ENCODE measurements at regions not wholly inside any gene's neighbourhood (a gene's known extent, or its start where the extent isn't known, plus 50 kb on each side); places are given as distances from the start of the nearest gene placed in this dataset.

DNA sequence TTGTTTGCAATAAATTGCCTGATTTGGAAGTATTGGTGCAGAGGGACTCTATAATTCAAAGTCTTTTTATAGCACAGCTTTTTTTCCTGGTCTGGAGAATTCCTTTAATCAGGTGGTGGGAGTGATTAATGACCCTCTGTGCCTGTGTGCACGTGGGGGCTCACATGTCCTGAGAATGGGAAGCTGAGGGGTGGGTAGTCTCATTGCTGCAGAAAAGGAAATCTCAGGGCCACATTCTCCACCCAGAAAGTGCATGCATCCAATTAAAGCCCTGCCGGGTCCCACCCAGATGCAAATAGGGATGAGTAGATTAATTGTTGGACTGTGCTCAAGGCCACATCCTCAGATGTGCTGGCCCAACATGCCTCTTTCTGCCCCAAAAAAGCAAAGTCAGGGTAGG is 324.7 kb downstream of the CXCL12 start:
- TF ChIP-seq POLR2A (IDR thresholded peaks at IDR 0.05) = no peak
- TF ChIP-seq, protein P1, sequence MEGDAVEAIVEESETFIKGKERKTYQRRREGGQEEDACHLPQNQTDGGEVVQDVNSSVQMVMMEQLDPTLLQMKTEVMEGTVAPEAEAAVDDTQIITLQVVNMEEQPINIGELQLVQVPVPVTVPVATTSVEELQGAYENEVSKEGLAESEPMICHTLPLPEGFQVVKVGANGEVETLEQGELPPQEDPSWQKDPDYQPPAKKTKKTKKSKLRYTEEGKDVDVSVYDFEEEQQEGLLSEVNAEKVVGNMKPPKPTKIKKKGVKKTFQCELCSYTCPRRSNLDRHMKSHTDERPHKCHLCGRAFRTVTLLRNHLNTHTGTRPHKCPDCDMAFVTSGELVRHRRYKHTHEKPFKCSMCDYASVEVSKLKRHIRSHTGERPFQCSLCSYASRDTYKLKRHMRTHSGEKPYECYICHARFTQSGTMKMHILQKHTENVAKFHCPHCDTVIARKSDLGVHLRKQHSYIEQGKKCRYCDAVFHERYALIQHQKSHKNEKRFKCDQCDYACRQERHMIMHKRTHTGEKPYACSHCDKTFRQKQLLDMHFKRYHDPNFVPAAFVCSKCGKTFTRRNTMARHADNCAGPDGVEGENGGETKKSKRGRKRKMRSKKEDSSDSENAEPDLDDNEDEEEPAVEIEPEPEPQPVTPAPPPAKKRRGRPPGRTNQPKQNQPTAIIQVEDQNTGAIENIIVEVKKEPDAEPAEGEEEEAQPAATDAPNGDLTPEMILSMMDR (IDR thresholded peaks at IDR 0.05) = no peak
